A549 (cell line): ENCODE measurements at regions not wholly inside any gene's neighbourhood (a gene's known extent, or its start where the extent isn't known, plus 50 kb on each side); places are given as distances from the start of the nearest gene placed in this dataset.

ENCODE experiments used
- CHD4 ChIP-seq: fragments of 200-600 bp; sonication (generic); IDR thresholded peaks from 2 replicates; pipeline ENCODE4 v1.6.1; 2016; ENCODE audit warnings: antibody characterized with exemption, mild to moderate bottlenecking, borderline replicate concordance
- HOXB5 ChIP-seq: fragments of 250-450 bp; sonication (Bioruptor Pico); IDR thresholded peaks from 2 replicates; pipeline ENCODE4 v1.5.0; 2020; ENCODE audit warnings: mild to moderate bottlenecking, moderate library complexity
- JUN ChIP-seq, 2 experiments: fragments of >200 bp; sonication (Bioruptor Twin); formaldehyde crosslinking; IDR thresholded peaks; 2 replicates in 1 of 2; 3 replicates in 1 of 2; pipeline ENCODE4 v1.6.1; 2016 to 2017
- MYC ChIP-seq: IDR thresholded peaks from 2 replicates; pipeline ENCODE4 v1.6.1; 2012; ENCODE audit warnings: mild to moderate bottlenecking, inconsistent platforms, low read length, improper control_type of control experiment, borderline replicate concordance
- POLR2A ChIP-seq: IDR thresholded peaks from 2 replicates; pipeline ENCODE4 v1.6.1; 2012; ENCODE audit warnings: mild to moderate bottlenecking, low read length
- SMC3 ChIP-seq: fragments of >200 bp; sonication (Bioruptor Twin); formaldehyde crosslinking; IDR thresholded peaks from 3 replicates; pipeline ENCODE4 v1.6.1; 2018; ENCODE audit warnings: inconsistent platforms
- ZSCAN20 ChIP-seq: fragments of 250-450 bp; sonication (Bioruptor Pico); IDR thresholded peaks from 2 replicates; pipeline ENCODE4 v1.8.0; 2022; ENCODE audit warnings: mild to moderate bottlenecking, moderate library complexity
- TF ChIP-seq, protein P1 (sequence below): fragments of 200-600 bp; sonication (generic); IDR thresholded peaks from 2 replicates; pipeline ENCODE4 v1.6.1; 2016; ENCODE audit warnings: antibody characterized with exemption, mild to moderate bottlenecking, moderate library complexity
- TF ChIP-seq, protein P2 (sequence below): fragments of >200 bp; sonication (Bioruptor Twin); formaldehyde crosslinking; IDR thresholded peaks from 3 replicates; pipeline ENCODE4 v1.5.1; 2016
- TF ChIP-seq, protein P3 (sequence below): fragments of 250-450 bp; sonication (Bioruptor Pico); IDR thresholded peaks from 2 replicates; pipeline ENCODE4 v1.5.0; 2020; ENCODE audit warnings: low read depth, mild to moderate bottlenecking, moderate library complexity

DNA sequence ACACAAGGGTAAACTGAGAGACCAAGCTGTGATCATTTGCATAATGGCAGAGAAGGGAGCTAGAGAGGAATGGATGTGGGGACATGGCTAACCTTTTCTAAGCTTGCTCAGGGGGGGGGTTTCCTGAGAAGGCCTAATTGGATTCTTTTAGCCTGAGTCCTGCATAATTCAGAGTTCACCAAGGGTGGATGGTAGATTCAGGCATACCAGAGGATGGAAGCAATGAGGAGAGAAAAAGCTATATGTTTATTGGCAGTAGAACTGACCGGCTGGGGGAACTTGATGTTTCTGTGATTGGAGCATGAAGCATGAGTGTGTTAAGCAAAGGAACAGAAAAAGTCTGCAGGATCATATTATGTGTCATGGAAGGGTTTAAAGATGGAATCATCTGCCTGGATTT is 65.9 kb upstream of the KLF12 start:
- TF ChIP-seq, protein P1, sequence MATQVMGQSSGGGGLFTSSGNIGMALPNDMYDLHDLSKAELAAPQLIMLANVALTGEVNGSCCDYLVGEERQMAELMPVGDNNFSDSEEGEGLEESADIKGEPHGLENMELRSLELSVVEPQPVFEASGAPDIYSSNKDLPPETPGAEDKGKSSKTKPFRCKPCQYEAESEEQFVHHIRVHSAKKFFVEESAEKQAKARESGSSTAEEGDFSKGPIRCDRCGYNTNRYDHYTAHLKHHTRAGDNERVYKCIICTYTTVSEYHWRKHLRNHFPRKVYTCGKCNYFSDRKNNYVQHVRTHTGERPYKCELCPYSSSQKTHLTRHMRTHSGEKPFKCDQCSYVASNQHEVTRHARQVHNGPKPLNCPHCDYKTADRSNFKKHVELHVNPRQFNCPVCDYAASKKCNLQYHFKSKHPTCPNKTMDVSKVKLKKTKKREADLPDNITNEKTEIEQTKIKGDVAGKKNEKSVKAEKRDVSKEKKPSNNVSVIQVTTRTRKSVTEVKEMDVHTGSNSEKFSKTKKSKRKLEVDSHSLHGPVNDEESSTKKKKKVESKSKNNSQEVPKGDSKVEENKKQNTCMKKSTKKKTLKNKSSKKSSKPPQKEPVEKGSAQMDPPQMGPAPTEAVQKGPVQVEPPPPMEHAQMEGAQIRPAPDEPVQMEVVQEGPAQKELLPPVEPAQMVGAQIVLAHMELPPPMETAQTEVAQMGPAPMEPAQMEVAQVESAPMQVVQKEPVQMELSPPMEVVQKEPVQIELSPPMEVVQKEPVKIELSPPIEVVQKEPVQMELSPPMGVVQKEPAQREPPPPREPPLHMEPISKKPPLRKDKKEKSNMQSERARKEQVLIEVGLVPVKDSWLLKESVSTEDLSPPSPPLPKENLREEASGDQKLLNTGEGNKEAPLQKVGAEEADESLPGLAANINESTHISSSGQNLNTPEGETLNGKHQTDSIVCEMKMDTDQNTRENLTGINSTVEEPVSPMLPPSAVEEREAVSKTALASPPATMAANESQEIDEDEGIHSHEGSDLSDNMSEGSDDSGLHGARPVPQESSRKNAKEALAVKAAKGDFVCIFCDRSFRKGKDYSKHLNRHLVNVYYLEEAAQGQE, result no peak
- TF ChIP-seq, protein P2, sequence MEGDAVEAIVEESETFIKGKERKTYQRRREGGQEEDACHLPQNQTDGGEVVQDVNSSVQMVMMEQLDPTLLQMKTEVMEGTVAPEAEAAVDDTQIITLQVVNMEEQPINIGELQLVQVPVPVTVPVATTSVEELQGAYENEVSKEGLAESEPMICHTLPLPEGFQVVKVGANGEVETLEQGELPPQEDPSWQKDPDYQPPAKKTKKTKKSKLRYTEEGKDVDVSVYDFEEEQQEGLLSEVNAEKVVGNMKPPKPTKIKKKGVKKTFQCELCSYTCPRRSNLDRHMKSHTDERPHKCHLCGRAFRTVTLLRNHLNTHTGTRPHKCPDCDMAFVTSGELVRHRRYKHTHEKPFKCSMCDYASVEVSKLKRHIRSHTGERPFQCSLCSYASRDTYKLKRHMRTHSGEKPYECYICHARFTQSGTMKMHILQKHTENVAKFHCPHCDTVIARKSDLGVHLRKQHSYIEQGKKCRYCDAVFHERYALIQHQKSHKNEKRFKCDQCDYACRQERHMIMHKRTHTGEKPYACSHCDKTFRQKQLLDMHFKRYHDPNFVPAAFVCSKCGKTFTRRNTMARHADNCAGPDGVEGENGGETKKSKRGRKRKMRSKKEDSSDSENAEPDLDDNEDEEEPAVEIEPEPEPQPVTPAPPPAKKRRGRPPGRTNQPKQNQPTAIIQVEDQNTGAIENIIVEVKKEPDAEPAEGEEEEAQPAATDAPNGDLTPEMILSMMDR, result no peak
- no peak for TF ChIP-seq ZSCAN20 (CRISPR knock-in tag)
- no peak for TF ChIP-seq HOXB5 (CRISPR knock-in tag)
- TF ChIP-seq MYC, result no peak
- TF ChIP-seq JUN (IDR thresholded peaks at IDR 0.05), result no peak
- TF ChIP-seq, protein P3, sequence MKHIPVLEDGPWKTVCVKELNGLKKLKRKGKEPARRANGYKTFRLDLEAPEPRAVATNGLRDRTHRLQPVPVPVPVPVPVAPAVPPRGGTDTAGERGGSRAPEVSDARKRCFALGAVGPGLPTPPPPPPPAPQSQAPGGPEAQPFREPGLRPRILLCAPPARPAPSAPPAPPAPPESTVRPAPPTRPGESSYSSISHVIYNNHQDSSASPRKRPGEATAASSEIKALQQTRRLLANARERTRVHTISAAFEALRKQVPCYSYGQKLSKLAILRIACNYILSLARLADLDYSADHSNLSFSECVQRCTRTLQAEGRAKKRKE (CRISPR knock-in tag), result no peak
- no peak for TF ChIP-seq POLR2A
- TF ChIP-seq CHD4, result no peak
- TF ChIP-seq SMC3, result no peak
